ENCODE measurements at regions not wholly inside any gene's neighbourhood (a gene's known extent, or its start where the extent isn't known, plus 50 kb on each side); places are given as distances from the start of the nearest gene placed in this dataset.

GRCh38 chr5:103467831-103468230, 94.8 kb downstream of the NUDT12 start:
- peak; percentile 79 for FAIRE-seq
- H3K9me3 Mint-ChIP-seq (ENCODE audit: unreplicated experiment) = no peaks in the 10 kb centered on the region
- H3K4me1 ChIP-seq (ENCODE audit: insufficient read depth, low read length) = peaks cover 7% of the 10 kb centered on the region

DNA sequence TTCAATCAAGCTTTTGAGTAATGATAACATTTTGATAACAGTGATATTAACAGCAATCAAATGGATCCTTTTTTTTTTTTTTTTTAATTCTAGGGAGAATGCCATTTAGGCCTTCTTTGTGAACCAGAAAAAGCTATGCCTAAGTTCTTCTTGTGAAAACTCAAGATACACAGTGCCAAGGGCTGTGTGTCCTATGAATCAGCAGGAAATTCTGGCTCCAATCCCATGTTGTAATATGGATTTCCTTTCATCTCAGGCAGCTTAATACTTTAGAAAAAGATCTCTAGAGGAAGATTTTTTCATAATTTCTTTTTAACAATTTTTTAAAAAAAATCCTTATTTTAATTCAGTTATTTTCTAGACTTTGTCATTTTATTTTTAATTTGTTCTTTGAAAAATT, 96.1 kb downstream of the NUDT12 start:
- Histone ChIP-seq H4K20me1 (ENCODE audit: insufficient read depth, low read length) (no peaks in the 10 kb centered on the region), H3K36me3 (ENCODE audit: insufficient read depth, low read length) (no peaks in the 10 kb centered on the region), H3K4me1 (ENCODE audit: insufficient read depth, low read length) (peaks cover 13% of the 10 kb centered on the region), H3K27me3 (ENCODE audit: insufficient read depth, low read length) (no peaks in the 10 kb centered on the region), H3K9me3 (ENCODE audit: insufficient read depth, low read depth, low read length) (no peaks in the 10 kb centered on the region), H3K4me2 (ENCODE audit: low read length) (no peak overlapping the region), H3K27ac (ENCODE audit: low read depth, low read length) (no peak overlapping the region), H3K79me2 (ENCODE audit: insufficient read depth, low read length) (no peaks in the 10 kb centered on the region), H2AFZ (ENCODE audit: low read depth, low read length) (no peak overlapping the region), H3K9ac (ENCODE audit: low read length) (no peak overlapping the region), H3K4me3 (ENCODE audit: insufficient read depth, low read depth, low read length) (no peak overlapping the region)
- Mint-ChIP-seq H3K27ac (ENCODE audit: unreplicated experiment) (no peak overlapping the region), H3K4me3 (ENCODE audit: unreplicated experiment) (no peak overlapping the region), H3K27me3 (ENCODE audit: low read depth, unreplicated experiment) (no peaks in the 10 kb centered on the region), H3K4me1 (ENCODE audit: low read depth, unreplicated experiment) (peaks cover 21% of the 10 kb centered on the region), H3K9me3 (ENCODE audit: unreplicated experiment) (no peaks in the 10 kb centered on the region), H3K36me3 (ENCODE audit: low read depth, unreplicated experiment) (no peaks in the 10 kb centered on the region)
- TF ChIP-seq, protein P1, sequence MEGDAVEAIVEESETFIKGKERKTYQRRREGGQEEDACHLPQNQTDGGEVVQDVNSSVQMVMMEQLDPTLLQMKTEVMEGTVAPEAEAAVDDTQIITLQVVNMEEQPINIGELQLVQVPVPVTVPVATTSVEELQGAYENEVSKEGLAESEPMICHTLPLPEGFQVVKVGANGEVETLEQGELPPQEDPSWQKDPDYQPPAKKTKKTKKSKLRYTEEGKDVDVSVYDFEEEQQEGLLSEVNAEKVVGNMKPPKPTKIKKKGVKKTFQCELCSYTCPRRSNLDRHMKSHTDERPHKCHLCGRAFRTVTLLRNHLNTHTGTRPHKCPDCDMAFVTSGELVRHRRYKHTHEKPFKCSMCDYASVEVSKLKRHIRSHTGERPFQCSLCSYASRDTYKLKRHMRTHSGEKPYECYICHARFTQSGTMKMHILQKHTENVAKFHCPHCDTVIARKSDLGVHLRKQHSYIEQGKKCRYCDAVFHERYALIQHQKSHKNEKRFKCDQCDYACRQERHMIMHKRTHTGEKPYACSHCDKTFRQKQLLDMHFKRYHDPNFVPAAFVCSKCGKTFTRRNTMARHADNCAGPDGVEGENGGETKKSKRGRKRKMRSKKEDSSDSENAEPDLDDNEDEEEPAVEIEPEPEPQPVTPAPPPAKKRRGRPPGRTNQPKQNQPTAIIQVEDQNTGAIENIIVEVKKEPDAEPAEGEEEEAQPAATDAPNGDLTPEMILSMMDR (IDR thresholded peaks at IDR 0.05; ENCODE audit: insufficient read depth, low read depth, low read length) = no peak
- no peak for TF ChIP-seq EZH2 (IDR thresholded peaks at IDR 0.05; ENCODE audit: insufficient read depth, low read length)
- DNase-seq (ENCODE audit: low read depth) = peak; percentile 45
- no peak for FAIRE-seq

More at GRCh38 chr5:103467831-103468230, 94.8 kb downstream of the NUDT12 start:
- Mint-ChIP-seq H3K4me3 (ENCODE audit: unreplicated experiment) (no peak overlapping the region), H3K36me3 (ENCODE audit: low read depth, unreplicated experiment) (no peaks in the 10 kb centered on the region), H3K27ac (ENCODE audit: unreplicated experiment) (no peak overlapping the region), H3K4me1 (ENCODE audit: low read depth, unreplicated experiment) (peaks cover 16% of the 10 kb centered on the region), H3K27me3 (ENCODE audit: low read depth, unreplicated experiment) (no peaks in the 10 kb centered on the region)
- Histone ChIP-seq H3K79me2 (ENCODE audit: insufficient read depth, low read length) (no peaks in the 10 kb centered on the region), H2AFZ (ENCODE audit: low read depth, low read length) (no peak overlapping the region), H3K4me3 (ENCODE audit: insufficient read depth, low read depth, low read length) (no peak overlapping the region), H3K9me3 (ENCODE audit: insufficient read depth, low read depth, low read length) (no peaks in the 10 kb centered on the region), H3K27ac (ENCODE audit: low read depth, low read length) (no peak overlapping the region), H3K36me3 (ENCODE audit: insufficient read depth, low read length) (no peaks in the 10 kb centered on the region), H3K27me3 (ENCODE audit: insufficient read depth, low read length) (no peaks in the 10 kb centered on the region), H3K4me2 (ENCODE audit: low read length) (no peak overlapping the region), H4K20me1 (ENCODE audit: insufficient read depth, low read length) (no peaks in the 10 kb centered on the region), H3K9ac (ENCODE audit: low read length) (no peak overlapping the region)
- no peak for DNase-seq (ENCODE audit: low read depth)
- TF ChIP-seq, protein P1 (IDR thresholded peaks at IDR 0.05; ENCODE audit: insufficient read depth, low read depth, low read length) = no peak
- no peak for TF ChIP-seq EZH2 (IDR thresholded peaks at IDR 0.05; ENCODE audit: insufficient read depth, low read length)

DNA sequence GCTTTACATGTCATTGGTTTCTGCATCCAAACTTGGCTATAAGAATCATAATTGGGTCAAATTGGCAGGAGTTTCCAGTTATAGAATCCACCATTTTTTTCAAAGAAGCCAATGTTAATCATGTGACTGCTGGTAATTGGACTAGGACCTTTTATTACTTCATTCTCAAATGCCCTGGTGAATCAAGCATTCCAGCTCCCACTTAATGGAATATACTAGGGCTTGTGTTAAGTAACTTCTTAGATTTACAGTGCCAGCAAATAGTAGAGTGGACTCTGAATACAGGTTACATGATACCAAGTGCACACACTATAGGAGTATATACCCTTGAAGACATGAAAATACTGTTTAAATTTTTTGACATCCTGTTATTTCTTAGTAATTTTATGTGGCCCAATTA, 96.7 kb downstream of the NUDT12 start:
- TF ChIP-seq, protein P1 (IDR thresholded peaks at IDR 0.05; ENCODE audit: insufficient read depth, low read depth, low read length) = no peak
- TF ChIP-seq EZH2 (IDR thresholded peaks at IDR 0.05; ENCODE audit: insufficient read depth, low read length) = no peak
- Mint-ChIP-seq H3K4me1 (ENCODE audit: low read depth, unreplicated experiment) (peaks cover 23% of the 10 kb centered on the region), H3K27ac (ENCODE audit: unreplicated experiment) (no peak overlapping the region), H3K4me3 (ENCODE audit: unreplicated experiment) (no peak overlapping the region), H3K27me3 (ENCODE audit: low read depth, unreplicated experiment) (no peaks in the 10 kb centered on the region), H3K9me3 (ENCODE audit: unreplicated experiment) (no peaks in the 10 kb centered on the region), H3K36me3 (ENCODE audit: low read depth, unreplicated experiment) (no peaks in the 10 kb centered on the region)
- FAIRE-seq (peak; percentile 43), DNase-seq (ENCODE audit: low read depth) (no peak)
- H3K79me2 ChIP-seq (ENCODE audit: insufficient read depth, low read length) = no peaks in the 10 kb centered on the region
- H4K20me1 ChIP-seq (ENCODE audit: insufficient read depth, low read length) = no peaks in the 10 kb centered on the region
- no peaks in the 10 kb centered on the region for H3K27me3 ChIP-seq (ENCODE audit: insufficient read depth, low read length)
- no peak overlapping the region for H3K4me3 ChIP-seq (ENCODE audit: insufficient read depth, low read depth, low read length)
- H3K9ac ChIP-seq (ENCODE audit: low read length) = no peak overlapping the region
- peaks cover 13% of the 10 kb centered on the region for H3K4me1 ChIP-seq (ENCODE audit: insufficient read depth, low read length)
- H3K36me3 ChIP-seq (ENCODE audit: insufficient read depth, low read length) = no peaks in the 10 kb centered on the region
- no peak overlapping the region for H2AFZ ChIP-seq (ENCODE audit: low read depth, low read length)
- H3K27ac ChIP-seq (ENCODE audit: low read depth, low read length) = no peak overlapping the region
- H3K4me2 ChIP-seq (ENCODE audit: low read length) = no peak overlapping the region
- no peaks in the 10 kb centered on the region for H3K9me3 ChIP-seq (ENCODE audit: insufficient read depth, low read depth, low read length)

Data from astrocyte (in vitro differentiated cells and primary cell).